Peyer's patch (tissue), 4 donors: ENCODE measurements at regions not wholly inside any gene's neighbourhood (a gene's known extent, or its start where the extent isn't known, plus 50 kb on each side); places are given as distances from the start of the nearest gene placed in this dataset.

ENCODE experiments used
- DNase-seq, 3 donors: peaks; one replicate each; pipeline ENCODE4 v3.0.0-alpha.2; 2017 to 2019
- H3K27ac ChIP-seq, 4 donors: fragments of 200-600 bp; sonication (generic); one replicate each; pipeline ENCODE4 v1.5.1; 2016 to 2019
- H3K27me3 ChIP-seq, 2 donors: fragments of 200-600 bp; sonication (generic); one replicate each; pipeline ENCODE4 v1.5.1; 2019
- H3K36me3 ChIP-seq, 3 donors: fragments of 200-600 bp; sonication (generic); one replicate each; pipeline ENCODE4 v1.5.1; 2016 to 2019
- H3K4me1 ChIP-seq, 4 donors: fragments of 200-600 bp; sonication (generic); one replicate each; pipeline ENCODE4 v1.5.1; 2016 to 2019
- H3K4me3 ChIP-seq, 4 donors: fragments of 200-600 bp; sonication (generic); 1 replicate in 3 of 4; 2 replicates in 1 of 4; pipeline ENCODE4 v1.5.1; 2016 to 2019; ENCODE audit warnings: mild to moderate bottlenecking in 1 of 4
- H3K9me3 ChIP-seq, 4 donors: fragments of 200-600 bp; sonication (generic); one replicate each; pipeline ENCODE4 v1.5.1; 2016 to 2019; ENCODE audit warnings: mild to moderate bottlenecking in 1 of 4
- POLR2A ChIP-seq, 2 donors: fragments of 450-650 bp; IDR thresholded peaks; one replicate each; pipeline ENCODE4 v1.5.1; 2017; ENCODE audit warnings: antibody characterized with exemption in 2 of 2, mild to moderate bottlenecking in 2 of 2, moderate library complexity in 2 of 2
- TF ChIP-seq, protein P1 (sequence below), 6 experiments: fragments of 450-650 bp in 4 of 6; fragments of 200-600 bp in 2 of 6; sonication (generic) in 1 of 6; IDR thresholded peaks; one replicate each; pipeline ENCODE4 v1.5.1; 2017 to 2019; ENCODE audit warnings: antibody characterized with exemption in 6 of 6, mild to moderate bottlenecking in 3 of 6, moderate library complexity in 1 of 6

- TF ChIP-seq, protein P1, sequence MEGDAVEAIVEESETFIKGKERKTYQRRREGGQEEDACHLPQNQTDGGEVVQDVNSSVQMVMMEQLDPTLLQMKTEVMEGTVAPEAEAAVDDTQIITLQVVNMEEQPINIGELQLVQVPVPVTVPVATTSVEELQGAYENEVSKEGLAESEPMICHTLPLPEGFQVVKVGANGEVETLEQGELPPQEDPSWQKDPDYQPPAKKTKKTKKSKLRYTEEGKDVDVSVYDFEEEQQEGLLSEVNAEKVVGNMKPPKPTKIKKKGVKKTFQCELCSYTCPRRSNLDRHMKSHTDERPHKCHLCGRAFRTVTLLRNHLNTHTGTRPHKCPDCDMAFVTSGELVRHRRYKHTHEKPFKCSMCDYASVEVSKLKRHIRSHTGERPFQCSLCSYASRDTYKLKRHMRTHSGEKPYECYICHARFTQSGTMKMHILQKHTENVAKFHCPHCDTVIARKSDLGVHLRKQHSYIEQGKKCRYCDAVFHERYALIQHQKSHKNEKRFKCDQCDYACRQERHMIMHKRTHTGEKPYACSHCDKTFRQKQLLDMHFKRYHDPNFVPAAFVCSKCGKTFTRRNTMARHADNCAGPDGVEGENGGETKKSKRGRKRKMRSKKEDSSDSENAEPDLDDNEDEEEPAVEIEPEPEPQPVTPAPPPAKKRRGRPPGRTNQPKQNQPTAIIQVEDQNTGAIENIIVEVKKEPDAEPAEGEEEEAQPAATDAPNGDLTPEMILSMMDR (IDR thresholded peaks at IDR 0.05), result no peak
- TF ChIP-seq POLR2A (IDR thresholded peaks at IDR 0.05), result no peak
- Histone ChIP-seq H3K36me3 (no peaks in the 10 kb centered on the region), H3K4me3 (no peak overlapping the region), H3K4me1 (no peaks in the 10 kb centered on the region), H3K9me3 (no peaks in the 10 kb centered on the region), H3K27ac (no peak overlapping the region), H3K27me3 (no peaks in the 10 kb centered on the region)
- DNase-seq, result no peak
These were observed 1490.1 kb upstream of the IGFBP7 start for GRCh38 chr4:58600290-58600689.

GRCh38 chr4:58590722-58591121 is 1480.5 kb upstream of the IGFBP7 start:
- Histone ChIP-seq H3K36me3 (no peaks in the 10 kb centered on the region), H3K27ac (no peak overlapping the region), H3K4me1 (no peaks in the 10 kb centered on the region), H3K27me3 (no peaks in the 10 kb centered on the region), H3K9me3 (no peaks in the 10 kb centered on the region), H3K4me3 (no peak overlapping the region)
- TF ChIP-seq POLR2A (IDR thresholded peaks at IDR 0.05), result no peak
- TF ChIP-seq, protein P1 (IDR thresholded peaks at IDR 0.05), result no peak
- DNase-seq, result no peak

DNA sequence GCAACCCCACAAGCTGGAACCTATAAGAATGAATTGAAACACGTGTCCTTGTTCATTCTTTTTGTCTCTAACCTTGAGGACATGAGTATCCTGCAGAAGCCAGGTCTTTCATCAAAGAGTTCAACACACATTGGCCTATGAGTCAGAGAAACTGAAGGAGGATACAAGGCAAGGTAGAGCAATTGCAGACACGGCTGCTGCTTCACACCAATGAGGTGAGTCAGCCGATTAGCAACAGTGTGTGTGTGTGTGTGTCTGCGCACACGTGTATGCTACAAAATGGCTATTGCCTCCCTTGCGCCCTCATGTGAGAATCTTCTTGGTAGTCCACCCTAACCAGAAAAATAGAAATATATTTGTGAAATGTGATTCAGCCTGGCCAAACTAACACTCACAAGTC is 1477.7 kb upstream of the IGFBP7 start:
- TF ChIP-seq, protein P1 (IDR thresholded peaks at IDR 0.05), result no peak
- no peak for TF ChIP-seq POLR2A (IDR thresholded peaks at IDR 0.05)
- H3K4me1 ChIP-seq, result no peaks in the 10 kb centered on the region
- DNase-seq, result no peak
- no peaks in the 10 kb centered on the region for H3K36me3 ChIP-seq
- H3K9me3 ChIP-seq, result no peaks in the 10 kb centered on the region
- no peaks in the 10 kb centered on the region for H3K27me3 ChIP-seq
- no peak overlapping the region for H3K4me3 ChIP-seq
- H3K27ac ChIP-seq, result no peak overlapping the region

DNA sequence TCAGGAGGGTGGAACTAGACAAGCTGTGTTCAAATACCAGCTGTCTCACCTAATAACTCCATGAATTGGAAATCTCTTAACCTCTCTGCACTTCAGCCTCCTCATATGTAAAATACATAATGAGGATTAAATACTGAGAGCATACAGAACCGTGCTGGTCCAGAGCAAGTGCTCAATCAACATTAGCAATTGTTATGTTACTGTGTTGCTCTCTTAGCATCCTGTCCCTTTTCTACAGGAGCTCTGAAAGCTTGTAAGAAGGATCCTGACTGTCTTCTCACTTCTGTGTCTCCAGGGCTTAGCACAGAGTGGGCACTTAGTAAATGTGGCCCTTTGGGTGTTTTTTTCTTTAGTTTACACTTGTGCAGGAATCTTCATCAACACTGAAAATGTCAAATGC is 1456.1 kb upstream of the IGFBP7 start:
- H3K27me3 ChIP-seq, result no peaks in the 10 kb centered on the region
- no peak for DNase-seq
- H3K4me1 ChIP-seq, result no peaks in the 10 kb centered on the region
- TF ChIP-seq POLR2A (IDR thresholded peaks at IDR 0.05), result no peak
- TF ChIP-seq, protein P1 (IDR thresholded peaks at IDR 0.05), result no peak
- no peak overlapping the region for H3K27ac ChIP-seq
- H3K9me3 ChIP-seq, result no peaks in the 10 kb centered on the region
- no peak overlapping the region for H3K4me3 ChIP-seq
- H3K36me3 ChIP-seq, result no peaks in the 10 kb centered on the region

- no peaks in the 10 kb centered on the region for H3K36me3 ChIP-seq
- no peak overlapping the region for H3K4me3 ChIP-seq
- DNase-seq, result peak in 1 of 3 donors; percentile 49
- H3K27me3 ChIP-seq, result no peaks in the 10 kb centered on the region
- H3K4me1 ChIP-seq, result no peaks in the 10 kb centered on the region
- no peak for TF ChIP-seq POLR2A (IDR thresholded peaks at IDR 0.05)
- TF ChIP-seq, protein P1 (IDR thresholded peaks at IDR 0.05), result no peak
- H3K9me3 ChIP-seq, result no peaks in the 10 kb centered on the region
- peak overlapping the region in 1 of 4 donors; percentile 47 for H3K27ac ChIP-seq
These were observed 1454.7 kb upstream of the IGFBP7 start for GRCh38 chr4:58564695-58565475.
